Sigmoid colon (tissue), 4 donors: ENCODE measurements at regions not wholly inside any gene's neighbourhood (a gene's known extent, or its start where the extent isn't known, plus 50 kb on each side); places are given as distances from the start of the nearest gene placed in this dataset.

Experiments used
- EP300 ChIP-seq, 4 donors: sonication (generic); formaldehyde crosslinking; IDR thresholded peaks; one replicate each; pipeline ENCODE4 v1.6.1; 2017; ENCODE audit warnings: antibody characterized with exemption in 4 of 4
- POLR2A ChIP-seq, 2 donors: fragments of 450-650 bp; IDR thresholded peaks; one replicate each; pipeline ENCODE4 v1.6.1; 2016; ENCODE audit warnings: antibody characterized with exemption in 2 of 2, mild to moderate bottlenecking in 2 of 2, moderate library complexity in 2 of 2
- POLR2AphosphoS5 ChIP-seq, 4 donors: sonication (generic); formaldehyde crosslinking; IDR thresholded peaks; one replicate each; pipeline ENCODE4 v1.6.1; 2017; ENCODE audit warnings: antibody characterized with exemption in 4 of 4
- TF ChIP-seq, protein P1 (sequence below), 4 experiments: fragments of 450-650 bp in 3 of 4; fragments of 200-600 bp in 1 of 4; IDR thresholded peaks; one replicate each; pipeline ENCODE4 v1.5.1; 2016 to 2019; ENCODE audit warnings: antibody characterized with exemption in 4 of 4, mild to moderate bottlenecking in 3 of 4, moderate library complexity in 2 of 4

- TF ChIP-seq, protein P1, sequence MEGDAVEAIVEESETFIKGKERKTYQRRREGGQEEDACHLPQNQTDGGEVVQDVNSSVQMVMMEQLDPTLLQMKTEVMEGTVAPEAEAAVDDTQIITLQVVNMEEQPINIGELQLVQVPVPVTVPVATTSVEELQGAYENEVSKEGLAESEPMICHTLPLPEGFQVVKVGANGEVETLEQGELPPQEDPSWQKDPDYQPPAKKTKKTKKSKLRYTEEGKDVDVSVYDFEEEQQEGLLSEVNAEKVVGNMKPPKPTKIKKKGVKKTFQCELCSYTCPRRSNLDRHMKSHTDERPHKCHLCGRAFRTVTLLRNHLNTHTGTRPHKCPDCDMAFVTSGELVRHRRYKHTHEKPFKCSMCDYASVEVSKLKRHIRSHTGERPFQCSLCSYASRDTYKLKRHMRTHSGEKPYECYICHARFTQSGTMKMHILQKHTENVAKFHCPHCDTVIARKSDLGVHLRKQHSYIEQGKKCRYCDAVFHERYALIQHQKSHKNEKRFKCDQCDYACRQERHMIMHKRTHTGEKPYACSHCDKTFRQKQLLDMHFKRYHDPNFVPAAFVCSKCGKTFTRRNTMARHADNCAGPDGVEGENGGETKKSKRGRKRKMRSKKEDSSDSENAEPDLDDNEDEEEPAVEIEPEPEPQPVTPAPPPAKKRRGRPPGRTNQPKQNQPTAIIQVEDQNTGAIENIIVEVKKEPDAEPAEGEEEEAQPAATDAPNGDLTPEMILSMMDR (IDR thresholded peaks at IDR 0.05): no peak
- no peak for TF ChIP-seq POLR2A (IDR thresholded peaks at IDR 0.05)
- no peak for TF ChIP-seq EP300 (IDR thresholded peaks at IDR 0.05)
- TF ChIP-seq POLR2AphosphoS5 (IDR thresholded peaks at IDR 0.05): no peak
These were observed 523.9 kb upstream of the CNTN3 start for GRCh38 chr3:75138345-75138744.
